HG03025 (cell line): ENCODE measurements at regions not wholly inside any gene's neighbourhood (a gene's known extent, or its start where the extent isn't known, plus 50 kb on each side); places are given as distances from the start of the nearest gene placed in this dataset.

Source experiments
- ATAC-seq: cut with Tn5 transposase; IDR thresholded peaks from one replicate; pipeline ENCODE4 v1.9.1; 2021; ENCODE audit warnings: mild to moderate bottlenecking, moderate library complexity; ENCODE audit not compliant: unreplicated experiment, low FRiP score

- no peak for ATAC-seq
These were observed 134.3 kb upstream of the AP1S2 start for GRCh38 chrX:15988661-15989603.

GRCh38 chrX:15985937-15986336 is 131.3 kb upstream of the AP1S2 start:
- ATAC-seq, result no peak

DNA sequence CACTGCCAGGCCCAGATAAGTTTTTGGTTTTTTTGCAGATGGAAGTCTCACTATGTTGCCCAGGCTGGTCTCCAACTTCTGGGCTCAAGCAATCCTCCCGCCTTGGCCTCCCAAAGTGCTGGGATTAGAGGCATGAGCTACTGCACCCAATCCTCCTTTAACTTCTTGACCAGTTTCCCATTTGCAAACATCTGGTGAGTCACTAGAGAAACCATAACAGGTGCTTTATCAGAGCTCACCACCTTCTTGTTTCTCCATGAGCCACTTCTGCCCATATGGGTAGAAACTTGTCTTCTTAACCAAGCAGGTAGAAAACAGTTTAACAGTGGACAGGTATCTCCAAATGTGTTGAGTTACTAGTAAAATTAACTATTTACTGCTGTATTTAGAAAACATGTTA is 128.4 kb upstream of the AP1S2 start:
- no peak for ATAC-seq

- ATAC-seq, result no peak
These were observed 123.0 kb upstream of the AP1S2 start for GRCh38 chrX:15977644-15978043.

GRCh38 chrX:15976396-15976795 is 121.8 kb upstream of the AP1S2 start:
- no peak for ATAC-seq

GRCh38 chrX:15973946-15974345 is 119.3 kb upstream of the AP1S2 start:
- no peak for ATAC-seq

GRCh38 chrX:15973299-15973698 is 118.7 kb upstream of the AP1S2 start:
- peak; percentile 76 for ATAC-seq

GRCh38 chrX:15971696-15972095 is 117.1 kb upstream of the AP1S2 start:
- no peak for ATAC-seq

GRCh38 chrX:15963858-15964257 is 109.2 kb upstream of the AP1S2 start:
- ATAC-seq, result no peak

- no peak for ATAC-seq
These were observed 105.6 kb upstream of the AP1S2 start for GRCh38 chrX:15960237-15960636.

DNA sequence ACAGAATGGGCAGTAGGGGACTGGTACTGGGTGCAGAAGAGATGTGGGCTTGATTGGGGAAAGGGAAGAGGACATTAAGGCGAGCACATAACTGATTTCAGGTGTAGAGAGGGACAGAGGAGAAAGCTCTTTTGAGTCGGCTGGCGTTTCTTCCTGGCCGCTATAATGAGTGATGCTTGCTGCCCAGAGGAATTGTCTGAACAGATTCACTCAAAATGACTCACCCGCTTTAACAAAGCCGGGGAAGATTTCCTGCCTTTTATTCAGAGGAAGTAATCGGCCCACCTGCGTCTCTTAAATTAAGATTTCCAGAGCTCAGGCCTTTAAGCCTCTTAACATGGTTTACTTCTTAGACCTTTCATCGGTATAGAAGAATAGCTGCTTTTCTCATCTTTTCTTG is 102.1 kb upstream of the AP1S2 start:
- no peak for ATAC-seq

- no peak for ATAC-seq
These were observed 99.2 kb upstream of the AP1S2 start for GRCh38 chrX:15953801-15954200.

GRCh38 chrX:15952212-15952611 is 97.6 kb upstream of the AP1S2 start:
- ATAC-seq, result no peak

- ATAC-seq, result no peak
These were observed 93.7 kb upstream of the AP1S2 start for GRCh38 chrX:15948318-15948660.

DNA sequence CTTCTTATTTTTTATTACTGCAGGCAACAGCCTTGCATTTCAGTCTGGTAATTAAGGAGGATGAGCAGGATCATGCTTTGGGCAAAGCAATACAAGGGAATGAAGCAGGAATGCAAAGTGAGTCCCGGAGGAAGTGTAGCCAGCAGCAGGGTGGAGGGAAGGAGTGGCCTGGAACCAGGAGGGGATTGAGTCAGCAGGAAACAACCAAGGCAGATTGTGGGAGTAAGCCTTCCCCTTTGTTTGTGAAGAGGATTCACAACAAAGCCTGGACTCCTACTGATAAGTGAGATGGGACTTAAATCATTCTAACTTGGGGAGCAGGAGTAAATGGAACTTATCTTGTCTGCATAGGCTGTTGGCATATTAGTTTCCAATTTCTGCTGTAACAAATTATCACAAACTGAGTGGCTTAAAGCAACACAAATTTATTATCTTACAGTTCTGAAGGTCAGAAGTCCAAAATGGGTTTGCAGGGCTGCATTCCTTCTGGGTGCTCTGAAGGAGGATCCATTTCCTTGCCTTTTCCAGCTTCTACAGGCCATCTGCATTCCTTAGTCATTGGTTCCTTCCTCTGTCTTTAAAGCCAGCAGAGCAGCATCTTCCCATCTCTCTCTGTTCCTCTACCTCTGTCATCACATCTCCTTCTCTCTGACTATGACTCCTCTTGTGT is 93.2 kb upstream of the AP1S2 start:
- ATAC-seq, result no peak

- no peak for ATAC-seq
These were observed 92.4 kb upstream of the AP1S2 start for GRCh38 chrX:15946783-15947580.

DNA sequence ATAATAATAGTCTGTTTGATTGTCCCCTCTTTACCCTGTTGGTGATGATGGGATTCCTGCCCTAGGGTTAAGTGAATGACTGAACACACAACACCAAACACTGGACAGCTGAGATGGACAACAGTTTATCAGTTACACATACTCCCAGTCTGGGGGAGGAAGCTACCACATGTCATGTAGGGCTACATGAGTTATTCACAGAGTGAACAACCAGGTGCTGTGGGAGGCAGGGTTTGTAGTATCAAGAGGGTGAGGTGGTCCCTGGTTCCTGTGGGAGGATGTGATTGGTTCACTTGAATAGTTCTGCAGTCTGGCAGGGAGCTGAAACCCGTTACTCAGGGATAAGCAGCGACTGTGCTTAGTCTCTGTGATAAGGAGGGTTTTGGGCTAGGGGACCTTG is 88.8 kb upstream of the AP1S2 start:
- no peak for ATAC-seq

DNA sequence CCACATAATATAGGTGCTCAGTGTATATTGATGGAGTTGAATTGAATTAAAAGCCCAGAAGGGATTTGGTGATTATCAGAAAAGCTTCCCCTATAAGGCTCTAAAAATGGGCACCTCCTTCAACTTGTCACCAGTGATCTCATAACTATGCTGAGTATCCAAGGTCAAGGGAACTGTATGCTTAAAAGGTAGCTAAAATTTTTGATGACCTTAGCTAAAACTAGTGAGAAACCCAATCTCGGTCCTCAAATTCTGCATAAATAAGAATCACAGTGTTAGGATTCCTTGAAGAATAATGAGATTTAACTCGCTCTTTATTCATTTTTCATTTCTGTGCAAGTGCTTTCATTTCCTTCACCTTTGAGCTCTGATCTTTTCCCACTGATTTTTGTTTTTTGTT is 87.7 kb upstream of the AP1S2 start:
- no peak for ATAC-seq

- peak; percentile 49 for ATAC-seq
These were observed 85.1 kb upstream of the AP1S2 start for GRCh38 chrX:15939737-15940136.

DNA sequence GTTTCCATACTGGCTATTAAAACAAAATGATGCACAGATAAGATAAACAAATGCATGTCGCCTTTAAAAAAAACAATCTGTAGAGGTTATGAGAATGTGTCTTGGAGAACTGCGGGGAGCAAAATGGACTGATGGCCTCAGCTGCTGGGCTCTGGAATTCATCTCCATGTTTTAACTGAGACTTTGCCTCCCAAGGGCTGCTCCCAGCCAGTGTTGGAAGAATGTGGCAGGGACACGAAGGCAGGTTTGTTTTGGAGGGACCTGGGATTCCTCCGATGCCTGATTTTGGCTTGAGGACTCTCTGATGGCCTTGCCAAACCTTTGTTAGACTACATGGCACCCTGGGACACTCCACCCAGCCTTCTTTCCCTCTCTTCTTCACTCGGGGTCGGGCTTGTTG is 83.5 kb upstream of the AP1S2 start:
- no peak for ATAC-seq

DNA sequence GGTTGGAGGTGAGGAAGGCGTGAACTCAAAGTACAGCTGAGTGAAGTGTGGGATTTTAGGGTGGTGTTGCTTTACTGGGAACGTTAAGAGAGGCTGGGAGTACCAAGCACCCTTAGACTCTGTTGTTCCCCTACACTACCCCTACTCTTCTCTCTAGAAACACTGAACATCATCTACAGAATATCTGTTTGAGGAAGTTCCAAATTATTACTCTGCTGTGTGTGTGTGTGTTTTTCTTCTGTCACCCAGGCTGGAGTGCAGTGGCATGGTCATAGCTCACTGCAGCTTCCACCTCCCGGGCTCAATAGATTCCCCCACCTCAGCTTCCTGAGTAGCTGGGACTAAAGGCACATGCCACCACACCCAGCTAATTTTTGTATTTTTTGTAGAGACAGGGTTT is 76.7 kb upstream of the AP1S2 start:
- ATAC-seq, result no peak
